ENCODE measurements at regions not wholly inside any gene's neighbourhood (a gene's known extent, or its start where the extent isn't known, plus 50 kb on each side); places are given as distances from the start of the nearest gene placed in this dataset.

DNA sequence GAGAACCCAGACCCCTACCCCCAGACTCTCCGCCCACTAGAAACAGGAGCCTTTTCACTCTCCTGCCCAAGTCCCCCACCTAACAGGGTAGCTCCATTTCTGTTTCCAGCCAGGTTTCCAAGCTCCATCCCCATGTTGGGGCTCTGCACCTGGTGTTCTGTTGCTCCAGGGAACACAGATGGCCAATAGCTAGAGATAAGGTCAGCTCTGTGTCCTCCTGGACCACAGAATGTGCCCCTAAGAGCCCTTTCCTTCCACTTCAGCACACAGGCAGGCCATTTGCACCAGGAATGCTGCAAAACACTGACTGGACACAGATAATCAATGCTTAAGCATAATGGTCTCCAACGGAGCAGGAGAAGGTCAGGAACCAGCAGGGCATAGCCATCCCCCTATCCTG lies 159.4 kb downstream of the QRSL1 start:
- intact Hi-C loops (cut with DNase I; ENCODE audit: low total_unique reads): no loop called here
- Histone ChIP-seq H3K27me3 (no peaks in the 10 kb centered on the region), H3K4me1 (peaks cover 4 to 24% (median 17%) of the 10 kb centered on the region in 4 donors), H3K4me3 (no peak overlapping the region), H3K36me3 (no peaks in the 10 kb centered on the region), H3K9me3 (no peaks in the 10 kb centered on the region), H3K27ac (peak overlapping the region in 3 of 5 donors; percentile 81 to 82 (median 82))
- TF ChIP-seq EP300 (IDR thresholded peaks at IDR 0.05) (no peak), POLR2AphosphoS5 (IDR thresholded peaks at IDR 0.05) (no peak), POLR2A (IDR thresholded peaks at IDR 0.05) (no peak)
- TF ChIP-seq, protein P1, sequence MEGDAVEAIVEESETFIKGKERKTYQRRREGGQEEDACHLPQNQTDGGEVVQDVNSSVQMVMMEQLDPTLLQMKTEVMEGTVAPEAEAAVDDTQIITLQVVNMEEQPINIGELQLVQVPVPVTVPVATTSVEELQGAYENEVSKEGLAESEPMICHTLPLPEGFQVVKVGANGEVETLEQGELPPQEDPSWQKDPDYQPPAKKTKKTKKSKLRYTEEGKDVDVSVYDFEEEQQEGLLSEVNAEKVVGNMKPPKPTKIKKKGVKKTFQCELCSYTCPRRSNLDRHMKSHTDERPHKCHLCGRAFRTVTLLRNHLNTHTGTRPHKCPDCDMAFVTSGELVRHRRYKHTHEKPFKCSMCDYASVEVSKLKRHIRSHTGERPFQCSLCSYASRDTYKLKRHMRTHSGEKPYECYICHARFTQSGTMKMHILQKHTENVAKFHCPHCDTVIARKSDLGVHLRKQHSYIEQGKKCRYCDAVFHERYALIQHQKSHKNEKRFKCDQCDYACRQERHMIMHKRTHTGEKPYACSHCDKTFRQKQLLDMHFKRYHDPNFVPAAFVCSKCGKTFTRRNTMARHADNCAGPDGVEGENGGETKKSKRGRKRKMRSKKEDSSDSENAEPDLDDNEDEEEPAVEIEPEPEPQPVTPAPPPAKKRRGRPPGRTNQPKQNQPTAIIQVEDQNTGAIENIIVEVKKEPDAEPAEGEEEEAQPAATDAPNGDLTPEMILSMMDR (IDR thresholded peaks at IDR 0.05): no peak
- 86 to 92% (median 87%) methylated on average over 2 of the region's 2 CpGs for WGBS, 5 donors
- no peak for DNase-seq

DNA sequence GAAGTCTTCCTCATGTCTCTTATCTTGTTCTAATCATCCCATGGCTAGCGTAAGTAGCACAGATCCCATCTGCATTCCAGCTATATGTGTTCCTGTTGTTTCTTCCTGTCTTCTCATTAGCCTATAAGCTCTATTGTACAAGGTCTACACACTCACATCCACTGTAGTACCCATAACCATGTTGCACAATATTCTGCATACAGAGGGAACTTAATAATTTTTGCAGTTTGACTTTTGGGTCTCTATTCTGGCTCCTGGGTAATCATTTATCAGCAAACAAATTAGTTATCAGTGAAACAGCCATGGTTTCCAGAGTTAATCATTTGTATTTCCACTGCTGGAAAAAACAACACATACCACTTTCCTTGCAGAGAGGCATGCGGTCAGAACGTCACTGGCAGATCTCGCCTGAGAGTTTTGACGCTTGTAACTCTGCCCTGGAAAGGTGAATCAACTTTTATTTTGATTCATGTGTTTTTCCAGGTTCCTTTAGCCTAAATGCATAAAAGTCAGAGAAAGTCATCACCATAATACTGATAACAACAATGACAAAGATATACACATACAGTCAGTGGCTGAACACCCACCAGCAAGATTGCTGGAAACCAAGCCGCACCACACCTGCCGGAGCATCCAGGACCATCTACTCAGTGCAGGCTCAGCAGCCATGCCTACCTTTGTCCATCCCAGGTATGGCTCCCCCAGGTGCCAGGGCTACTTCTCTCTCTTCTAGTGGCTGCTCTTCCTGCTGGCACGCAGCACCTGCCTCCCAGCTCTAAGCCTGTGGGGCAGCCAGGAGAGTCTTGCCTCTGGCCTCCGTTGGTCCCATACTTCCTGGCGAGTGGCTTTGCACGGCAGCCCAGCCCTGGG lies 158.2 kb downstream of the QRSL1 start:
- H3K27me3 ChIP-seq: no peaks in the 10 kb centered on the region
- H3K9me3 ChIP-seq: no peaks in the 10 kb centered on the region
- DNase-seq: peak; percentile 67 to 79
- no peaks in the 10 kb centered on the region for H3K36me3 ChIP-seq
- intact Hi-C loops (cut with DNase I; ENCODE audit: low total_unique reads): no loop called here
- TF ChIP-seq POLR2A (IDR thresholded peaks at IDR 0.05): peak in 1 of 4 donors; percentile 16
- no peak for TF ChIP-seq EP300 (IDR thresholded peaks at IDR 0.05)
- peak in 1 of 3 donors; percentile 71 for TF ChIP-seq POLR2AphosphoS5 (IDR thresholded peaks at IDR 0.05)
- TF ChIP-seq, protein P1 (IDR thresholded peaks at IDR 0.05): no peak
- peak overlapping the region; percentile 69 to 82 (median 81) for H3K27ac ChIP-seq
- 37 to 63% (median 49%) methylated on average over 11 of the region's 11 CpGs for WGBS, 5 donors
- peaks cover 13 to 35% (median 24%) of the 10 kb centered on the region in 4 donors for H3K4me1 ChIP-seq
- no peak overlapping the region for H3K4me3 ChIP-seq

DNA sequence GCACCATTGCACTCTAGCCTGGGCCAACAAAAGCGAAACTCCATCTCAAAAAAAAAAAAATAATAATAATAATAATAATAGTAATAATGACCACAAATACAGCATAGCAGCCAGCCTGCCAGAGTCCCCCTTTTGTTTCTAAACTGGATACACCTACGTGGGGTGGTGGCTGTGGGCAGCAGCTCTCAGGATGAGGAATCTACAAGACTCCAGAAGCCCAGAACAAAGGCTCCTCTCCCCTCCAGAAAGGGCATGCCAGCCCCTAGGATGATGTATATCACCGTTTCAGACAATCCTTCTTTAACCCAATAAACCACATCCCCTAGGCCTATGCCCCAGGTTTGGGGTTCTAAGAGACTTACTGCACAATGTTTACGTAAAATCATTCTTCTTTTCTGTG lies 155.9 kb downstream of the QRSL1 start:
- 76 to 87% (median 82%) methylated on average over 4 of the region's 4 CpGs for WGBS, 5 donors
- TF ChIP-seq POLR2A (IDR thresholded peaks at IDR 0.05): no peak
- peak overlapping the region in 4 of 5 donors; percentile 8 to 82 (median 82) for H3K27ac ChIP-seq
- DNase-seq: no peak
- H3K9me3 ChIP-seq: peaks cover 0 to 4% (median 0%) of the 10 kb centered on the region in 4 donors
- intact Hi-C loops (cut with DNase I; ENCODE audit: low total_unique reads): no loop called here
- no peak overlapping the region for H3K4me3 ChIP-seq
- peaks cover 13 to 35% (median 26%) of the 10 kb centered on the region in 4 donors for H3K4me1 ChIP-seq
- H3K27me3 ChIP-seq: no peaks in the 10 kb centered on the region
- no peaks in the 10 kb centered on the region for H3K36me3 ChIP-seq

DNA sequence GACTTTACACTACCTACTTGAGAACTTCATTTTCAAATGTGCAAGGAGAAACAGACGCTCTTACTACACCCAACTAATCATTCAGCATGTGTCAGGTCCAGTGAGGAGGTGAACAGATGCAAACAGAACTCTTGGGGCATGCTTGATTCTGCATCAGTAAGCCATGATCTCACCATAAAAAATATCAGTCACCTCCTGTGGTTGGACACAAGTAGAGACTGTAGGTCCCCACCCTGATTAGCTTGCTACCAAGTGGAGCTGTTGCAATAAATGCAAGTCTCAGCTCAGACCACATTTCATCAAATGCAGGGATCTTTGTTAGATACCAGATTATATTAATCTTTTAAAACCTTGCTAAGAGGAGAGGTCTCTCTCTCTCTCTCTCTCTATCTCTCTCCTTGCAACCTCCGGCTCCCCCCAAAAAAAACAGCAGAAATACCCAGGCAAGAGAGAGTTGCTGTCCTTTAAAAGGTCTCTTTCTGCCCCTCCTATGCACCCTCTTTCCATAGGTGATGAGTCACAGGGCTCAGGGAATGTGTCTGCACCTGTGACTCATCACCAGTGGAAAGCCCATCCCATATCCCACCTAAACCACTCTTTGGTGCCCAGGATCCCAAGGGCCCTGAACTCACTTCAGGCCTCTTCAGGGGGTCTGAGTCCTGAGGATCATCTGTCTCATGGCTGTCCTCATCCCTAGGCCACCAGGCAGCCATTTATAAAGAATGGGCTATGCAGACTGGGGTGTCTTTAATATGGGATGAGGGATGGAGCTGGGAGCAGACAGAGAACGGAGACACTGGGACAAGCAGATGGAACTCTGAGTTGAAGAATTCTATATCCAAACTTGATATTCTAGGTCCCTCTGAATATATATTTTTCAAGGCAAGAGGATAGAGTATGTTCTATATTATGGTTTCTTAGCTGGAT lies 154.5 kb downstream of the QRSL1 start:
- Histone ChIP-seq H3K4me1 (peaks cover 13 to 28% (median 26%) of the 10 kb centered on the region in 4 donors), H3K9me3 (peaks cover 3 to 13% (median 4%) of the 10 kb centered on the region in 4 donors), H3K27me3 (peaks cover 0 to under 1% (median 0%) of the 10 kb centered on the region in 3 donors), H3K36me3 (no peaks in the 10 kb centered on the region), H3K27ac (peak overlapping the region; percentile 81 to 84 (median 82)), H3K4me3 (no peak overlapping the region)
- no peak for DNase-seq
- TF ChIP-seq EP300 (IDR thresholded peaks at IDR 0.05) (no peak), POLR2A (IDR thresholded peaks at IDR 0.05) (no peak), POLR2AphosphoS5 (IDR thresholded peaks at IDR 0.05) (no peak)
- TF ChIP-seq, protein P1 (IDR thresholded peaks at IDR 0.05): no peak
- intact Hi-C loops (cut with DNase I; ENCODE audit: low total_unique reads): no loop called here
- WGBS, 5 donors: 66 to 85% (median 74%) methylated on average over 3 of the region's 3 CpGs

Data from stomach (tissue), 8 donors.